Nephron progenitor cell (in vitro differentiated cells): ENCODE measurements at regions not wholly inside any gene's neighbourhood (a gene's known extent, or its start where the extent isn't known, plus 50 kb on each side); places are given as distances from the start of the nearest gene placed in this dataset.
"Not testable (repeated sequence)": the region's sequence is repeated elsewhere in the genome, so short reads cannot be mapped to it uniquely, and the experiment has no call there.

Experiments used
- DNase-seq: peaks from one replicate; pipeline ENCODE4 v3.0.0; 2021
- H3K27ac Mint-ChIP-seq: 2 replicates; pipeline ENCODE4 v1.8.0; 2021; ENCODE audit warnings: mild to moderate bottlenecking, moderate library complexity, mixed read lengths
- H3K27me3 Mint-ChIP-seq: 2 replicates; pipeline ENCODE4 v1.8.0; 2021; ENCODE audit warnings: mild to moderate bottlenecking, low read depth, mixed read lengths; ENCODE audit not compliant: poor library complexity
- H3K36me3 Mint-ChIP-seq: 2 replicates; pipeline ENCODE4 v1.8.0; 2021; ENCODE audit warnings: low read depth, mixed read lengths
- H3K4me1 Mint-ChIP-seq: 2 replicates; pipeline ENCODE4 v1.8.0; 2021; ENCODE audit warnings: mixed read lengths
- H3K4me3 Mint-ChIP-seq: 2 replicates; pipeline ENCODE4 v1.8.0; 2021; ENCODE audit warnings: mild to moderate bottlenecking, moderate library complexity, mixed read lengths
- H3K9me3 Mint-ChIP-seq: 2 replicates; pipeline ENCODE4 v1.8.0; 2021; ENCODE audit warnings: mild to moderate bottlenecking, moderate library complexity, mixed read lengths
- TF ChIP-seq, protein P1 (sequence below): fragments of 200-600 bp; sonication (generic); IDR thresholded peaks from 2 replicates; pipeline ENCODE4 v1.5.0; 2021; ENCODE audit warnings: antibody characterized with exemption

- no peak overlapping the region for H3K4me3 Mint-ChIP-seq
- H3K4me1 Mint-ChIP-seq, result no peaks in the 10 kb centered on the region
- H3K27me3 Mint-ChIP-seq, result no peaks in the 10 kb centered on the region
- peaks cover 12% of the 10 kb centered on the region for H3K9me3 Mint-ChIP-seq
- no peak for DNase-seq
- TF ChIP-seq, protein P1, sequence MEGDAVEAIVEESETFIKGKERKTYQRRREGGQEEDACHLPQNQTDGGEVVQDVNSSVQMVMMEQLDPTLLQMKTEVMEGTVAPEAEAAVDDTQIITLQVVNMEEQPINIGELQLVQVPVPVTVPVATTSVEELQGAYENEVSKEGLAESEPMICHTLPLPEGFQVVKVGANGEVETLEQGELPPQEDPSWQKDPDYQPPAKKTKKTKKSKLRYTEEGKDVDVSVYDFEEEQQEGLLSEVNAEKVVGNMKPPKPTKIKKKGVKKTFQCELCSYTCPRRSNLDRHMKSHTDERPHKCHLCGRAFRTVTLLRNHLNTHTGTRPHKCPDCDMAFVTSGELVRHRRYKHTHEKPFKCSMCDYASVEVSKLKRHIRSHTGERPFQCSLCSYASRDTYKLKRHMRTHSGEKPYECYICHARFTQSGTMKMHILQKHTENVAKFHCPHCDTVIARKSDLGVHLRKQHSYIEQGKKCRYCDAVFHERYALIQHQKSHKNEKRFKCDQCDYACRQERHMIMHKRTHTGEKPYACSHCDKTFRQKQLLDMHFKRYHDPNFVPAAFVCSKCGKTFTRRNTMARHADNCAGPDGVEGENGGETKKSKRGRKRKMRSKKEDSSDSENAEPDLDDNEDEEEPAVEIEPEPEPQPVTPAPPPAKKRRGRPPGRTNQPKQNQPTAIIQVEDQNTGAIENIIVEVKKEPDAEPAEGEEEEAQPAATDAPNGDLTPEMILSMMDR, result no peak
- no peaks in the 10 kb centered on the region for H3K36me3 Mint-ChIP-seq
- no peak overlapping the region for H3K27ac Mint-ChIP-seq
Observed at GRCh38 chr2:82226441-82226840, 1921.9 kb upstream of the LRRTM1 start.

- Mint-ChIP-seq H3K4me3 (no peak overlapping the region), H3K27ac (no peak overlapping the region), H3K4me1 (no peaks in the 10 kb centered on the region), H3K9me3 (peaks cover 12% of the 10 kb centered on the region), H3K36me3 (no peaks in the 10 kb centered on the region), H3K27me3 (no peaks in the 10 kb centered on the region)
- TF ChIP-seq, protein P1, result no peak
- DNase-seq, result no peak
Observed at GRCh38 chr2:82224301-82224940, 1919.9 kb upstream of the LRRTM1 start.

- Mint-ChIP-seq H3K27ac (no peak overlapping the region), H3K4me1 (no peaks in the 10 kb centered on the region), H3K27me3 (no peaks in the 10 kb centered on the region), H3K9me3 (no peaks in the 10 kb centered on the region), H3K4me3 (no peak overlapping the region), H3K36me3 (no peaks in the 10 kb centered on the region)
- no peak for DNase-seq
- TF ChIP-seq, protein P1, result no peak
Observed at GRCh38 chr2:82215212-82215611, 1910.7 kb upstream of the LRRTM1 start.

- H3K9me3 Mint-ChIP-seq, result peaks cover 10% of the 10 kb centered on the region
- TF ChIP-seq, protein P1, result no peak
- H3K36me3 Mint-ChIP-seq, result no peaks in the 10 kb centered on the region
- H3K27me3 Mint-ChIP-seq, result no peaks in the 10 kb centered on the region
- DNase-seq, result no peak
- no peak overlapping the region for H3K4me3 Mint-ChIP-seq
- H3K4me1 Mint-ChIP-seq, result no peaks in the 10 kb centered on the region
- H3K27ac Mint-ChIP-seq, result no peak overlapping the region
Observed at GRCh38 chr2:82199493-82199852, 1894.9 kb upstream of the LRRTM1 start.

GRCh38 chr2:82198809-82199492, 1894.4 kb upstream of the LRRTM1 start:
- Mint-ChIP-seq H3K4me1 (no peaks in the 10 kb centered on the region), H3K36me3 (no peaks in the 10 kb centered on the region), H3K9me3 (peaks cover 4% of the 10 kb centered on the region), H3K27me3 (no peaks in the 10 kb centered on the region), H3K4me3 (no peak overlapping the region), H3K27ac (no peak overlapping the region)
- TF ChIP-seq, protein P1, result no peak
- DNase-seq, result no peak

GRCh38 chr2:82182270-82182669, 1877.7 kb upstream of the LRRTM1 start:
- TF ChIP-seq, protein P1, result no peak
- H3K4me1 Mint-ChIP-seq, result no peaks in the 10 kb centered on the region
- H3K9me3 Mint-ChIP-seq, result no peaks in the 10 kb centered on the region
- H3K4me3 Mint-ChIP-seq, result no peak overlapping the region
- no peaks in the 10 kb centered on the region for H3K36me3 Mint-ChIP-seq
- no peaks in the 10 kb centered on the region for H3K27me3 Mint-ChIP-seq
- DNase-seq, result no peak
- H3K27ac Mint-ChIP-seq, result no peak overlapping the region

DNA sequence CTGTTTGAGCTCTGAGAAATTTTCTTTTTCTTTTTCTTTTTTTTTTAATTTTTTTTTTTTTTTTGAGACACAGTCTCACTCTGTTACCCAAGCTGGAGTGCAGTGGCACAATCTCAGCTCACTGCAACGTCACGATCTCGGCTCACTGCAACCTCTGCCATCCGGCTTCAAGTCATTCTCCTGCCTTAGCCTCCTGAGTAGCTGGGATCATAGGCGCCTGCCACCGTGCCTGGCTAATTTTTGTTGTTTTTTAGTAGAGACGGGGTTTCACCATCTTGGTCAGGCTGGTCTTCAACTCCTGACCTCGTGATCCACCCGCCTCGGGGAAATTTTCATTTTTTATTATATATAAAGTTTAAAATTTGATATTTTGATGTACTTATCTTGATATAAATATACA, 1870.7 kb upstream of the LRRTM1 start:
- H3K9me3 Mint-ChIP-seq, H3K4me1 Mint-ChIP-seq, H3K36me3 Mint-ChIP-seq, H3K4me3 Mint-ChIP-seq, H3K27me3 Mint-ChIP-seq, DNase-seq, H3K27ac Mint-ChIP-seq: not testable (repeated sequence)
